HG03520 (cell line): ENCODE measurements at regions not wholly inside any gene's neighbourhood (a gene's known extent, or its start where the extent isn't known, plus 50 kb on each side); places are given as distances from the start of the nearest gene placed in this dataset.

Experiments
- ATAC-seq: cut with Tn5 transposase; IDR thresholded peaks from one replicate; pipeline ENCODE4 v1.9.1; 2021; ENCODE audit warnings: mild to moderate bottlenecking, moderate library complexity; ENCODE audit not compliant: unreplicated experiment

GRCh38 chr7:25653384-25653783 is 425.1 kb upstream of the NPVF start:
- ATAC-seq = no peak

GRCh38 chr7:25656071-25656470 is 427.8 kb upstream of the NPVF start:
- no peak for ATAC-seq

GRCh38 chr7:25656581-25657026 is 428.3 kb upstream of the NPVF start:
- no peak for ATAC-seq

- ATAC-seq = no peak
Measured at GRCh38 chr7:25658375-25658774, 430.1 kb upstream of the NPVF start.

- no peak for ATAC-seq
Measured at GRCh38 chr7:25659841-25660240, 431.6 kb upstream of the NPVF start.

- no peak for ATAC-seq
Measured at GRCh38 chr7:25662841-25663800, 434.8 kb upstream of the NPVF start.

- no peak for ATAC-seq
Measured at GRCh38 chr7:25663877-25664276, 435.6 kb upstream of the NPVF start.

GRCh38 chr7:25664593-25664992 is 436.3 kb upstream of the NPVF start:
- ATAC-seq = peak; percentile 73

- ATAC-seq = no peak
Measured at GRCh38 chr7:25665374-25665773, 437.1 kb upstream of the NPVF start.

GRCh38 chr7:25665903-25666670 is 437.8 kb upstream of the NPVF start:
- ATAC-seq = no peak

- ATAC-seq = no peak
Measured at GRCh38 chr7:25666671-25667060, 438.4 kb upstream of the NPVF start.

- ATAC-seq = no peak
Measured at GRCh38 chr7:25669281-25669781, 441.0 kb upstream of the NPVF start.

- no peak for ATAC-seq
Measured at GRCh38 chr7:25669961-25670841, 441.9 kb upstream of the NPVF start.

GRCh38 chr7:25671111-25671510 is 442.8 kb upstream of the NPVF start:
- ATAC-seq = no peak

- ATAC-seq = no peak
Measured at GRCh38 chr7:25672496-25672895, 444.2 kb upstream of the NPVF start.

GRCh38 chr7:25675789-25676474 is 447.6 kb upstream of the NPVF start:
- no peak for ATAC-seq

- ATAC-seq = no peak
Measured at GRCh38 chr7:25677595-25677994, 449.3 kb upstream of the NPVF start.

GRCh38 chr7:25678215-25678614 is 449.9 kb upstream of the NPVF start:
- ATAC-seq = no peak

GRCh38 chr7:25680636-25681035 is 452.4 kb upstream of the NPVF start:
- ATAC-seq = no peak

- ATAC-seq = no peak
Measured at GRCh38 chr7:25684360-25684759, 456.1 kb upstream of the NPVF start.
